Fibroblast of lung (primary cell): ENCODE measurements at regions not wholly inside any gene's neighbourhood (a gene's known extent, or its start where the extent isn't known, plus 50 kb on each side); places are given as distances from the start of the nearest gene placed in this dataset.

Experiments used
- DNase-seq, 2 donors: peaks; one replicate each; pipeline versions ENCODE4 v3.0.0 to v3.0.0-alpha.2; 2010; ENCODE audit warnings: low read depth in 2 of 2
- H2AFZ ChIP-seq: 2 replicates; pipeline ENCODE4 v1.5.1; 2012; ENCODE audit warnings: low read length, control low read depth, inconsistent platforms
- H3K27ac ChIP-seq: 2 replicates; pipeline ENCODE4 v1.5.1; 2011; ENCODE audit warnings: low read length, control low read depth; ENCODE audit not compliant: insufficient read depth
- H3K27me3 ChIP-seq: 2 replicates; pipeline ENCODE4 v1.5.1; 2011; ENCODE audit warnings: mild to moderate bottlenecking, low read length; ENCODE audit not compliant: control insufficient read depth, insufficient read depth
- H3K36me3 ChIP-seq: 2 replicates; pipeline ENCODE4 v1.5.1; 2011; ENCODE audit warnings: low read length; ENCODE audit not compliant: control insufficient read depth, insufficient read depth
- H3K4me1 ChIP-seq: 2 replicates; pipeline ENCODE4 v1.5.1; 2011; ENCODE audit warnings: low read length; ENCODE audit not compliant: control insufficient read depth, insufficient read depth; ENCODE audit errors: extremely low read depth
- H3K4me2 ChIP-seq: 2 replicates; pipeline ENCODE4 v1.5.1; 2011; ENCODE audit warnings: low read length, control low read depth; ENCODE audit not compliant: insufficient read depth; ENCODE audit errors: extremely low read depth
- H3K4me3 ChIP-seq, 4 experiments: fragments of 200-600 bp in 1 of 4; sonication (generic) in 1 of 4; replicated peaks in 1 of 4; 2 replicates each; pipeline ENCODE4 v1.5.1; 2011 to 2016; ENCODE audit warnings: low read length in 4 of 4, low read depth in 3 of 4, mild to moderate bottlenecking in 3 of 4, control low read depth in 2 of 4, inconsistent platforms in 1 of 4, mixed read lengths in 1 of 4; ENCODE audit not compliant: insufficient read depth in 1 of 4; ENCODE audit errors: control extremely low read depth in 1 of 4
- H3K79me2 ChIP-seq: 2 replicates; pipeline ENCODE4 v1.5.1; 2012; ENCODE audit warnings: mild to moderate bottlenecking, low read length, inconsistent platforms; ENCODE audit not compliant: control insufficient read depth, insufficient read depth
- H3K9ac ChIP-seq: 2 replicates; pipeline ENCODE4 v1.5.1; 2011; ENCODE audit warnings: mild to moderate bottlenecking, low read length, control low read depth; ENCODE audit not compliant: insufficient read depth
- H3K9me3 ChIP-seq: 2 replicates; pipeline ENCODE4 v1.5.1; 2012; ENCODE audit warnings: low read depth, low read length; ENCODE audit not compliant: control insufficient read depth, insufficient read depth
- H4K20me1 ChIP-seq: 2 replicates; pipeline ENCODE4 v1.5.1; 2011; ENCODE audit warnings: low read length; ENCODE audit not compliant: control insufficient read depth, insufficient read depth; ENCODE audit errors: extremely low read depth
- CTCF ChIP-seq, 2 donors: IDR thresholded peaks in 1 of 2; conservative IDR thresholded peaks in 1 of 2; 1 replicate in 1 of 2; 2 replicates in 1 of 2; pipeline ENCODE4 v1.5.1; 2011 to 2012; ENCODE audit warnings: low read length in 2 of 2, control low read depth in 1 of 2, inconsistent platforms in 1 of 2, low read depth in 1 of 2, mild to moderate bottlenecking in 1 of 2
- EZH2 ChIP-seq: IDR thresholded peaks from 2 replicates; pipeline ENCODE4 v1.5.1; 2012; ENCODE audit warnings: low read length, control low read depth, mild to moderate bottlenecking; ENCODE audit errors: missing control alignments

- no peaks in the 10 kb centered on the region for H3K36me3 ChIP-seq
Observed at GRCh38 chr20:43271980-43272379, 82.3 kb upstream of the PTPRT start.

GRCh38 chr20:43265449-43265848, 75.7 kb upstream of the PTPRT start:
- H4K20me1 ChIP-seq = no peaks in the 10 kb centered on the region
- no peaks in the 10 kb centered on the region for H3K27me3 ChIP-seq
- no peaks in the 10 kb centered on the region for H3K9me3 ChIP-seq
- DNase-seq = no peak
- H3K9ac ChIP-seq = no peak overlapping the region
- H3K27ac ChIP-seq = no peak overlapping the region
- H2AFZ ChIP-seq = no peak overlapping the region
- TF ChIP-seq CTCF (conservative IDR thresholded peaks at IDR 0.05 in 1 of 2, IDR thresholded peaks at IDR 0.05 in 1 of 2; ENCODE audit: low read depth in 1 of 2, low read length in 2 of 2) (no peak), EZH2 (no peak)
- no peak overlapping the region for H3K4me2 ChIP-seq
- no peaks in the 10 kb centered on the region for H3K79me2 ChIP-seq
- H3K36me3 ChIP-seq = no peaks in the 10 kb centered on the region
- H3K4me3 ChIP-seq = no peak overlapping the region
- H3K4me1 ChIP-seq = no peaks in the 10 kb centered on the region

More at GRCh38 chr20:43271980-43272379, 82.3 kb upstream of the PTPRT start:
- no peaks in the 10 kb centered on the region for H3K4me1 ChIP-seq
- no peak overlapping the region for H3K27ac ChIP-seq
- H3K79me2 ChIP-seq = no peaks in the 10 kb centered on the region
- H3K27me3 ChIP-seq = no peaks in the 10 kb centered on the region
- no peaks in the 10 kb centered on the region for H3K9me3 ChIP-seq
- H3K4me2 ChIP-seq = no peak overlapping the region
- DNase-seq = no peak
- no peak overlapping the region for H2AFZ ChIP-seq
- no peak for TF ChIP-seq CTCF (conservative IDR thresholded peaks at IDR 0.05 in 1 of 2, IDR thresholded peaks at IDR 0.05 in 1 of 2; ENCODE audit: low read depth in 1 of 2, low read length in 2 of 2)
- TF ChIP-seq EZH2 = no peak
- no peaks in the 10 kb centered on the region for H4K20me1 ChIP-seq
- H3K4me3 ChIP-seq = no peak overlapping the region
- no peak overlapping the region for H3K9ac ChIP-seq

- Histone ChIP-seq H3K27ac (no peak overlapping the region), H3K4me1 (no peaks in the 10 kb centered on the region), H3K36me3 (no peaks in the 10 kb centered on the region), H3K27me3 (no peaks in the 10 kb centered on the region), H4K20me1 (no peaks in the 10 kb centered on the region), H2AFZ (no peak overlapping the region), H3K9ac (no peak overlapping the region), H3K4me3 (no peak overlapping the region), H3K79me2 (no peaks in the 10 kb centered on the region), H3K4me2 (no peak overlapping the region), H3K9me3 (no peaks in the 10 kb centered on the region)
- DNase-seq = no peak
- no peak for TF ChIP-seq EZH2
- no peak for TF ChIP-seq CTCF (conservative IDR thresholded peaks at IDR 0.05 in 1 of 2, IDR thresholded peaks at IDR 0.05 in 1 of 2; ENCODE audit: low read depth in 1 of 2, low read length in 2 of 2)
Observed at GRCh38 chr20:43263226-43263625, 73.5 kb upstream of the PTPRT start.
